ENCODE measurements at regions not wholly inside any gene's neighbourhood (a gene's known extent, or its start where the extent isn't known, plus 50 kb on each side); places are given as distances from the start of the nearest gene placed in this dataset.

DNA sequence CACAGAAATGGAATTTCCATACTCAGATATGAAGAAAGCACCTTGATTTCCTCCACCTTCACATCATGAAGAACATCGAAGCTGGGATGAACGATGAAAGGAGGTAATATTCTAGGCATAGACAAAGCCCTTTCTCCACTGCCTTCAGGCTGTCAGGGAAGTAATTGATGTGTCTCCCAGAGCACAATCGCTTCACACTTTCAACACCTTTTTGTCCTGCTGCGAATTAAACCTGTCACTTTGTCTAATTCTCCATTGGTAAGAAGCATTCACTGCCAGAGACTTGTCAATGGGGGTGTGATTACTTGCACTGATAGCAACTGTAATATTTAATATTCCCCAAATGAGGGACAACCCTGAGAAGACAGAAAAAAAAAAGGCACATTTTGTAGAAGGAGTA, 260.1 kb downstream of the ETS1 start:
- no peak for DNase-seq (ENCODE audit: low spot score)

DNA sequence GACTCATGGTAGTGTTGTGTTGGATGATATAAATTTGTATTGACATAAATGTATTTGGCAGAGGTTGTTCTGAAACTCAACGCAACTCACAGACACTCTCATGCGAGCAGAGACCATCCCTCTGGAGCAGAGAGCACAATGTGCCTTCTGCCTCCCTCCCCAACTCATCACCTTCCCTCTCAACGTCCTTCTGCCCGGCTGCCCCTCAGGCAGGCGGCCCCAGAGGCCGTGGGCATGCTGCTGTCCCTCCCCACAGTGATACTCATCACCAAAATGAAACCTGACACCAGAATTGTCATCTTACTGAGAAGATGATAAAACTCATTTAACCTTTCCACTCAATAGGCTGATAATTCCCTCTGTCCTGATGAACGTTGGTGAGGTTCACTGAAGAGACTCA, 260.6 kb downstream of the ETS1 start:
- no peak for DNase-seq (ENCODE audit: low spot score)

DNA sequence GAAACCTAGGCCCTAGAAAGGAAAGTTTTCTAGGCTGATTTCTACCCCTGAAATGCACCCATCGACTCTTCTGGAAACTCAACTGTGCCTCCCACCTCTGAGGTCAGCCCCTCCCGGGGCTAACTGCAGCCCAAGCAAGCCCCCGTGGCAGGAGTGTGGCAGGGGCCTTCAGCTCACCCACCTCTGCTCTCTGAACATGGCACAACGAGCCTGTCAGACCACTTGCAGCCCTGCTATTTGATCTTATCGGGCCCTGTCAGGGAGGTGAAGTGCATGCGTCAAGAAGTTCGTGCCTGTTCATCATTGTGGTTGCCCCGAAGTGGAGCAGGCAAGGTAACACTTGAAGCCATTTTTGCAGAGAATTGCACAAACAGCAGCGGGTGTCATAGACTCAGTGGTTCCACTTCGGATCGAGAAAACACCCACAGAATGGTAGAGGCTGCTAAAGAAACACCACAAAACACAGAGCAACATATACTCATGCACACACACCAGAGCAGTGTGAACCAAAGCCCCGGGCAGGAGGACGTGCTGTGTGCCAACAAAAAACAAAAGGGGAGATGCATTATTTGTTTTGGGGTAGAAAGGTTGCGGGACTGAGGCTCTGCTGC, 262.7 kb downstream of the ETS1 start:
- DNase-seq (ENCODE audit: low spot score) = peak; percentile 87

DNA sequence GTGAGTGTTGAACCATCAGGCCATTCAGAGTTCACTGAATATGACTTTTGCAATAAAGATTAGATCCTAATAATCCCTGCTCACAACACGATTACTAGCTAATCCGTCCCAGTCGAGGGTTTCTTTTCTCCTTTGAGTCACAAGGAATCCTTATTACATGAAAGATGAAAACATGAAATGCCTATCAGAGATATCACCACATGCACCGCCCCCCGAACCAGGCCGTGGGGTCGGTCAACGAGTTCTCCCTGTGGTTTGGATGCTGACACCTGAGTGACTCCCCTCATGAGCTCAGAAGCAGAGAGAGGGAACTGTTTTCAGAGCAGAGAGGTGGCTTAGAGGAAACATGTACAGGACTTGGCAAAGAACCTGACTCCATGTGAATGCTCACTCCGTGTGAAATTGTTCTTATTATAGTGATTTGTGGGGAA, 263.3 kb downstream of the ETS1 start:
- DNase-seq (ENCODE audit: low spot score) = no peak

DNA sequence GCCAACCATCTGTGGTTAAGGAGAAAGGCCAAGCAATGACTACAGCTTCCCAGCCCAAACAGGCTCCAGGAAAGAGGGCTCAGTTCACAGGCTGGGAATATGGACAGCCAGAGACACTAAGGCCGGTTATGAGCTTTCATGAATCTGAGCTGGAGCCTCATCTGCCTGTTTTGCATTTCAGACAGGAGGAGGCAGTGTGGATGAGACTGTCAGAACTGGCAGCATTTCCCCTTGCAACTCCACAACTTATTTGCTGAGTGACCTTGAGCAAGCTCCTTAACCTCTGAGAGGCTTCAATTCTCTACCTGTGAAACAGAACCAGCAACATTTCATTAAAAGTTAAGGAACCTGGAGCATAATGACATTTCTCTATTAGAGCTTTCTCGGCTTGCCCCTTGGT, 264.0 kb downstream of the ETS1 start:
- DNase-seq (ENCODE audit: low spot score) = peak; percentile 77

DNA sequence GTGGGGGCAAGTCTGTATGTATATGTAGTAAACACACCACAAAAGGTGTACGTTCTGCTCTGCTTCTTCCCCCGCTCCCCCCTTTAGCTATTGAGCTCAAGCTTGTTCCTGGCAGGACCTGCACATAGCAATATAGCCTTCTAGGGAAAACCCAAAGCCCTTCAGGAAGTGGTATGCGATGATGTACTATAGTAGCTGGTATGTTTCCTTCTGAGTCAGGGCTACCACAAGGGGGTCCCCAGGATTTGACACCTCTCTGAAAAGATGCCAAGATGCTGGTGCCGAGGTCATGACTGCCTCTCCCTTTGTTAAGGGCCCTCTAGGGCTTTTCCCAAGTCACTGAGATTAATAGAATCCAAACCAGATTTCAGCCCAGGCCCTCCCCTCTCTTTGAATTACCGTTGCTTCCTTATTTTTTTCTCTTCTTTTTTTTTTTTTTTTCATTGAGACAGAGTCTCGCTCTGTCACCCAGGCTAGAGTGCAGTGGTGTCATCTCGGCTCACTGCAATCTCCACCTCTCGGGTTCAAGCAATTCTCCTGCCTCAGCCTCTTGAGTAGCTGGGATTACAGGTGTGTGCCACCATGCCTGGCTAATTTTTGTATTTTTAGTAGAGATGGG, 268.4 kb downstream of the ETS1 start:
- DNase-seq (ENCODE audit: low spot score) = peak; percentile 92

DNA sequence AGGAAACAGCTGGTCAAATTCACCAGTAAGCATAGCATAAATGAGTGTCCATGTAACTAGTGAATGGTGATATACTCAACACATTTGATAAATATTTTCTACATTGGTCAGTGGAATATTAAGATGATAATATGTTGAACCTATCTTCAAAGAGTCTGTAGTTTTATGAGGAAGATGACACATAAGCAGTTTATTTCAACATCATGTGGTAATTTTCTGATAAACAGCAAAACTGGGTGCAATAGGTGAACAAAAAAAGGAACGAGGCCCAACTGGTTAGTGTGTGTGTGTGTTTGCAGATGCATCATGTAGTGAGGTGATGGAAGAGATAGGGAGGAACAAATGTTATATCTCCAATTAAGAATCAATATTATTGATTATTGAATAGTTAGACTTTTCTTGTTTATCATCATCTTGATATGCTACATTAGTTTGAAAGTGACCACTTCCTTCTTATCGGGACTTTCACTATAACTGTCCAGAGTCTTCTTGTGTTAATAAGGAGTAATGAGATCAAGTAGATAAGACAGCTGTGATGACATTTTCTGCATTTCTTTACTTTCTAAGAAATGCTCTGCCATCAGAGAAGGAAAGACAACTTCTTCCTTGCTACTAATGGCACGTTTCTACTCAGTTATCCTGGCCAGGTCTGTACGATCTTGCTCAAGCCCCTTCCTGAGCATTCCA, 270.7 kb downstream of the ETS1 start:
- DNase-seq (ENCODE audit: low spot score) = no peak

DNA sequence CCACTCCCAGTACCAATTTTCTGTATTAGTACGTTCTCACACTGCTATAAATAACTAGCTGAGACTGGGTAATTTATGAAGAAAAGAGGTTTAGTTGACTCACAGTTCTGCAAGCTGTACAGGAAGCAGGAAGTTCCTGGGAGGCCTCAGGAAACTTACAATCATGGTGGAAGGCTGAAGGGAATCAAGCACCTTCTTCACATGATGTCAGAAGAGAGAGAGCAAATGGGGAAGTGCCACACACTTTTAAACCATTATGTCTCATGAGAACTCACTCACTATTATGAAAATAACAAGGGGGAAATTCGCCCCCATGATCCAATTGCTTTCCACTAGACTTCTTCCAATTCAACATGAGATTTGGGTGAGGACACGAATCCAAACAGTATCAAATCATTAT, 271.4 kb downstream of the ETS1 start:
- no peak for DNase-seq (ENCODE audit: low spot score)

DNA sequence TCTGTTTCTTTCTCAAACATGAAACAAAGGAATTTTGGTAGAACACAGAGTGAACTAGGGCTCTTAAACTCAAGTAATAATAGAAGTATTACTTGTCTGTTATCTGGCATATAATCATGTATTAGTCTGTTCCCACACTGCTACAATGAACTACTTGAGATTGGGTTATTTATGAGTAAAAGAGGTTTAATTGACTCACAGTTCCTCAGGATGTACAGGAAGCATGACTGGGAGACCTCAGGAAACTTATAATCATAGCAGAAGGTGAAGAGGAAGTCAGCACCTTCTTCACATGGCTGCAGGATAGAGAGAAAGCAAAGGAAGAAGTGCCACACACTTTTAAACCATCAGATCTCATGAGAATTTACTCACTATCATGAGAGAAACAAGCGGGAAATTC, 273.4 kb downstream of the ETS1 start:
- no peak for DNase-seq (ENCODE audit: low spot score)

DNA sequence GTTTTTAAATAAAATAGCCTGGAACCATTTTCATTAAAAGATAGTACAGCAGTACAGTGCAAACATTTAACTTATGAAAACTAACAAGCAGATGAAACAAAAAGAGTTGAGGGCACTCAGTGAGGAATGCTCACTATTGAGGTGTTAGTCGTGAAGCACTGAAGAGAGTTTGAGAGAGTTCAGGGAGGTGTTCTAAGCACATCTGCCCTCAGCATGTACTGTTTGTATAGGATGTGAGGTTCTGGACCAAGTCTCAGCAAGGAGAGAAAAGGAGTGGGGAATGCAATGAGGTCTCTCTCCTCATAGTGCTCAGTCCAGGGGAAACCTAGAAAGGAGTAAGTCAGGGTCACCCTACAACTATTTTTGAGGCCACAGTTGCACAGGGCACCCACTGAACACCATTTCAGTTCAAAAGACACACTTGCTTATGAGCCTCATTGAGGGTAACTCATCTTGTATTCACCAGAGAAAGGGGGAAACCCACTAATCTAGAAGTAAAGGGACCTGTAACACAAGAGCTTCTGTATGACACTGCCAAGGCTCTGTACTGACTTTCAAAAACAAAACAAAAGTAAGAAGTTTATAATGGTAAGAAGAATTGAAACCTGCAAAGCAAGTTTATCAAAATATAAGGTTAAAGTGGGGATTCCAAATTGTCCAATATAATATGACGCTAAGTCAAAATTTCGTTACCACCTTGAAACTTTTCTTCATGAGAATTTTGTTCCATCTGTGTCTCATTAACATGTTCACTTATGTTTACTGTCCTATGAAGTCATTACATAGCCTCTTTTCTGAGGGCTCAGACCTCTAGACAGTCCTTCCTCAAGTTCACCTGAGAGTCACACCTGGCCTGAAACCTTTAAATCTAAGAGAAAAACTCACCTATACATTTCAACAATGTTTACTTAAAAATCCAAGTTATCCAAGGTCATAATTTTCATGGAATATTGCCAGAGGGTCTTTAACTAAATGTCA, 275.3 kb downstream of the ETS1 start:
- DNase-seq (ENCODE audit: low spot score) = no peak

DNA sequence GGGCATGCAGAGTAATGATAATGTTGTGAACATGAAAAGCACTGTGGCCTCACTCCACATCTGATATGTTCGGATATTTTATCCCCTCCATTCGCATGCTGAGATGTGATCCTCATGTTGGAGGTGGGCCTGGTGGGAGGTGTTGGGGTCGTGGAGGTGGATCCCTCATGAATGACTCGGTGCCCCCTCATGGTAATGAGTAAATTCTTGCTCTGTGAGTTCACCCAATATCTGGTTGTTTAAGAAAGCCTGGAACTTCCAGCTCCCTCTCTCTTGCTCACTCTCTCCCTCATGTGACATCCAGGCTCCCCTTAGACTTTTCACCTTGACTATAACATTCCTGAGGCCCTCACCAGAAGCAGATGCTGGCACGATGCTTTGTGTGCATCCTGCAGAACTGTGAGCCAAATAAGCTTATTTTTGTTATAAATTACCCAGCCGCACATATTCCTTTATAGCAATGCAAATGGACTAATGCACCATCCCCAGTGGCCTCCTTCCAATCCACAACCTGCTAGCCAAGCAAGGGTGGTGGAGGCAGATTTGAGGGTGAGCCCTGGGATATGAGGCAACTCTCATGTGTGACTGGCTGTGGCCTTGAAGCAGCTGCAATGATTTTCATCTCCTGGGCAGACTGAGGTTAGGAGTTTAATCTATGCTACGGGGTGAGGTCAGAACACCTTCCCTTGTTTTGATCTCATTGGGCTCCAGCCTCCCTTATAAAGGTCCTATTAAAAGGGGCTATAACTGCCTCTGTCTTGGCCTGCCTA, 276.5 kb downstream of the ETS1 start:
- no peak for DNase-seq (ENCODE audit: low spot score)

DNA sequence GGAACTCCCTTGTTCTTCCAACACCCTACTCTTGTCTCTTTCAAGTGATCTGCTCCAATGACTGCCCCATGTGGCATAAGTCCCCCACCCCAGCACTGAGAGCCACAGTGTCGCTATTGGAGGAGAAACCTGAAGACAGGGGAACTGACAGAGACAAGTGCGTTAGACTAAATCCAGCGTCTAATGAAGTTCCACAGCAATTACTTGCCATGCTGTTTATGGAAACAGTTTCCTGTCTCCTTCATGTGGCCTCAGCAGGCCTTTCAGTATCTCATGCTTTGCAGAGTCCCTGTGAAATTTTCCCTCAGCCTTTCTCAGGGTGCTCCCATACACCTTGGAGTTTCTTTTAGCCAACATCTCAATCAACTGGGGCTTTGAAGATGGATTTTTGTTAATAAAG, 277.4 kb downstream of the ETS1 start:
- DNase-seq (ENCODE audit: low spot score) = no peak

DNA sequence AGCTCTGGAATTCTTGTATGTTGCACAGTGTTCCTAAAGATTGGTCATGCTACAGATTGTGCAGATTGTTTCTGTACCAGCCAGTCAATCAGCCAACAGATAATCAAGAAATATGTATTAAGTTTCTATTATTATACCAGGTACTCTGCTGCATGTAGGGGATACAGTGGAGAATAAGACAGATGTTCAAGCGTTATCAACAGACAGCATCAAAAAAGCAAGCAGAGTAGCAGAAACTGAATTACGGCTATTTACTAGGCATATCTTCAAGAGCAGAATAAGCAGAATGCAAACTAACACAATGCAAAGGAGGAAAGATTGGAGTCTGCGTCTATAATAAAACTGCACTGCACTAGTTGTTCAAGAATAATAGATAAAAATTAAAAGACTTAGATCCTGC, 278.6 kb downstream of the ETS1 start:
- DNase-seq (ENCODE audit: low spot score) = no peak

DNA sequence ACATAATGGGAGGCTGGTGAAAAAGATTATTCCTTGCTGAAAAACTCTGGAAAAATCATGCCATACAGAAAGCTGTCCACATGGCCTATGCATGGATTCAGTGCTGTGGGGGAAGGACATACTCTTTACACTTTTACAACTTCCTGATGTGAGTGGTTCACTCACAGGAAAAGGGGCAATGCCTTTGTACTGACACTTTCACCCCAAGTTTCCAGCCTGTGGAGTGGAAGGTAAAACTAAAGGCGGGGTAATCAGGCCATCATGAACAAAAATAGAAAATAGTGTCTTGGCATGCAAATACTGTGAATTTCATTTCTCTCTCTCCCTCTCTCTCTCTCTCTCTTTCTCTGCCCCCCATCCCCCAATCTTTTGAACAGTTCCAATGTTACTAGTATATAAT, 281.8 kb downstream of the ETS1 start:
- no peak for DNase-seq (ENCODE audit: low spot score)

DNA sequence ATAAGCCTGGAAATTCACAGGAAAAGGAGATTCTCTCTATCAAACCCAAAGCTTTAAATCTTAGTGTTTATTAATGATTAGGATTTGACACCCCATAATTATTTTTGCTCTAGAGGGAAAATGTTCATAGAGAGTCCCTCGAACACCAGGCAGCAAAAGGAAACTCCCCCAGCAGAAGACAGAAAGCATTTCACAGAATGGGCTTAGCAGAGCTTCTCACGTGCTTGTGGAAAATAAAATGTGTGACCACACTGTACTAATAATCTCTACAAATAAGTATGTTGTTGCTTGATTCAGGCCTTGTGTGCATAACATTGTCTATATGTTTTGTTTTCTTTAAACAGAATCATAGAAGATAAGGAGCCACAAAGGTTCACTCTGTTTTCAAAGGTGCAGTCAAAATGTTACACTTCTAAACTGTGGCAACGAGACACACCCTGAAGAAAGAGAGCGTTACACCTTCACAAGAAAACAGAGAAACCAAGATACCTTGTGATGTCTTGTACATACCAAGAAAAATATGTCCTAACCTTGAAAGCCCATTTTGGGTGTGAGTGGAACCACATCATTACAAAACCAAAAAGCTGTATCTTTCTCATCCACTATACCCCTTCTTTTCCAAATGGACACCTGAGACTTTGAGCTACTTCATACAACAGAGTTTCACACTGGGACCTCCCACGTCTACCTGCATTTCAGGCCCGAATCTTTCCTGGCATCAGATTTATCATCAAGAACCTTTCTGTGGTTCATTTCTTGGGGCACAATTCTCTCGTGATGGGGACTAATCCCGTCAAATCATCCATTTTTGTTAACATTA, 282.5 kb downstream of the ETS1 start:
- no peak for DNase-seq (ENCODE audit: low spot score)

DNA sequence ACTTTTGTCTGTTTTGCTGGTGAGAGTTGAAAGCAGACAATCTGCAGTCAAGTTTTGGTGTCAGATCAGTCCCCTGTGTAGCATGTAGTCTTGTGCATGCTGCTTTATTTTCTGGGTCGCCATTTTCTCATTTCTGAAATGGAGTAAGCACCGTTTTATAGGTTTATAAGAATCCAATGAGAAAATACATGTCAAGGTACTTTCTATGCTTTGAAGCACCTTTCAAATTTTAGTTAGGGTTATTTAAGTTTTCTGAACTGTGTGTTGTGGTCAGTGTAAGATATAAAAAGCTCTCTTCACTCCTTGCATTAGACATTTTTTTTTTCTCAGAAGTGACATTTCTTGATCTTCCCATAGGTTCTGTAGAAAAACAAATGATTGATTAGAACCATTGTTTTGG, 283.2 kb downstream of the ETS1 start:
- no peak for DNase-seq (ENCODE audit: low spot score)

DNA sequence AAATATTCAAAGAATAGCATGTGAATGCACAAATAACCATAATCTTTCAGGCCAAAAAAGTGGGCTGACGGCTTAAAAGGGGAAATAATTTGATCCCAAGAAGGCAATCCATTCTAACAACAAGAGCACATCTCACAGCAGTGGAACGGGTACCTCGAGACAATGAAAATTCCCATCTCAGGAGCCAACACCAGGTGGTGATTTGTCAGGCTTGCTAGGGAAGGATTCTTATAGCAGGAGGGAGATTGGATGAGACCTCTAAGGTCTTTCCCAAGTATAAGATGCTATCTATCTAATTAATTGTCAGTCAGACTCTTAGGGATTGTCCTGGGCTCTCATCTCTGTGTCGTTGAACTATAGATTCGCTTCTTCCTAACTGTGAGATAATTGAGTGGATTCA, 284.0 kb downstream of the ETS1 start:
- no peak for DNase-seq (ENCODE audit: low spot score)

DNA sequence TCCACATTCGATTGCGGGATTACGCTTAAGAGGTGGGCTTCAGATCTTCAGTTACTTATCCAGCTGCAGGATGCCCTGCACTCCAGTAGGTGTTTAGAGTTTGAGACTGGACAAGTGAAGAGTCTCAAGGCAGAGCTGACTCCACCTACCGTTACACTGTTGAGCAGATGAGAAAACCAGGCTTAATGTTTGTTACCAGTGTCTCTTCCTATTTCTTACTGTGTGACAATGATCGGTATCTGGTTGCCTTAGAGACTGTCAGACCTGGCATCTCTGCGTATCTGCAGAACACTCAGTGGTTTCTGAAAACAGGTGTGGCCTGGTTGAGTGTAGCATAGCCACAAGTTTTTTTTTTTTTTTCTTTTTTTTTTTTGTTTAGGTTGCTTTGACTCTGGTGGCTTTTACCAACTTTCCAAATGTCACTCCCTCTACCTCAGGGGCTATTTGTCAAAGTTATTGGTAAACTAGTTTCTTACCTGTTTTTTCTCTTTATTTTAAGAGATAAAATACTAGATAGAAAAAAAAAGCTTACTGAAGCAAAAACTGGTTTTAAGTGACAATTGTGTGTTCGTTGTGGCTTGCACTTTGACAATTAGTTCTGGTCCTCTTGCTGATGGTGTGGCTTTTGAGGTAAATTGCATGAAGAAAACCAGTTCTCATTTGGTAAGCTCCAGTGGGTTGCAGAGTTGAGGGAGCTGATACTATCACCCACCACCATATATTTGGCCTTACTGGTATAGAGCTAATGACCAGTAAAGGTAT, 284.8 kb downstream of the ETS1 start:
- DNase-seq (ENCODE audit: low spot score) = peak; percentile 94

DNA sequence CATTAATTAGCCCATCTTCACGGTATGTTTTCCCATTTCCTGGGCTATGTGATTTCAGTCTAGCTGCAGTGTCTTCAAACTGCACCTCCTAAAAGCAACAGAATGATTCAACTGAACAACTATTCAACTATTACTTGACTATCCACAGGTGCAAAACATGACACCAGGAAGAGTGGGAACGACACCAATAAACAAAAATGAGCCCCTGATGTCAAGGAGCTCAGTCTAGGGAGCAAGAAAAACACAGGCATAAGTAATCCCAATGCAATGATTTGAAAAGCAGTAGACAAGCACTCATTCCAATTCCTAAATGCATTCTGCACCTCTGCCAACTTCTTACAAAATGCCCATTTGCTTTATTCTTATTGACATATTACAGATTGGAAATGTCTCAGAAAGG, 285.6 kb downstream of the ETS1 start:
- no peak for DNase-seq (ENCODE audit: low spot score)

DNA sequence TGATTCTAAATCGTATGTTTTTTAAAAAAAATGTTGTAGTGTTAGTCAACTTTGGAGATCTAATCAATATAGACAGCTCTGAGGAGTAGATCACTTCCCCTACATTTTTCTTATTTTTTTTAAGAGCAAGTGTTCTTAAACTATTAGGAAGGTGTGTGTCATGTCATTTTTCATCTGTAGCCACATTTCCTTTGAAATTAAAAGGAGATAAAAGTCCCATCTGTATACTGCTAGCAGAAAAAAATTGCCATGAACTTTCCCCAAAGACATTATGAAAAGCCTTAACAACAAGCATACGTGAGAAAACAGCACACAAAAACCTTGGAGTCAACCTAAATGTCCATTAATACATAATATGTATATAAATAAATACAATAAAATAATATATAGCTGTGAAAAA, 286.6 kb downstream of the ETS1 start:
- no peak for DNase-seq (ENCODE audit: low spot score)

All from activated CD4-positive, alpha-beta T cell treated with anti-CD3 and anti-CD28 coated beads, Interleukin-2, Interleukin-4, amounts not matched to agents 100 ng/mL and 50 ng/mL, durations not matched to agents 16 hours and 8 hours (primary cell).